CD4-positive, alpha-beta T cell treated with Interleukin-4 for 4 hours (primary cell): ENCODE measurements at regions not wholly inside any gene's neighbourhood (a gene's known extent, or its start where the extent isn't known, plus 50 kb on each side); places are given as distances from the start of the nearest gene placed in this dataset.

Experiments
- DNase-seq: peaks from one replicate; pipeline ENCODE4 v3.0.0-alpha.2; 2020

- DNase-seq, result peak; percentile 85
These were observed 532.2 kb downstream of the MATN1 start for GRCh38 chr1:30191154-30191702.

DNA sequence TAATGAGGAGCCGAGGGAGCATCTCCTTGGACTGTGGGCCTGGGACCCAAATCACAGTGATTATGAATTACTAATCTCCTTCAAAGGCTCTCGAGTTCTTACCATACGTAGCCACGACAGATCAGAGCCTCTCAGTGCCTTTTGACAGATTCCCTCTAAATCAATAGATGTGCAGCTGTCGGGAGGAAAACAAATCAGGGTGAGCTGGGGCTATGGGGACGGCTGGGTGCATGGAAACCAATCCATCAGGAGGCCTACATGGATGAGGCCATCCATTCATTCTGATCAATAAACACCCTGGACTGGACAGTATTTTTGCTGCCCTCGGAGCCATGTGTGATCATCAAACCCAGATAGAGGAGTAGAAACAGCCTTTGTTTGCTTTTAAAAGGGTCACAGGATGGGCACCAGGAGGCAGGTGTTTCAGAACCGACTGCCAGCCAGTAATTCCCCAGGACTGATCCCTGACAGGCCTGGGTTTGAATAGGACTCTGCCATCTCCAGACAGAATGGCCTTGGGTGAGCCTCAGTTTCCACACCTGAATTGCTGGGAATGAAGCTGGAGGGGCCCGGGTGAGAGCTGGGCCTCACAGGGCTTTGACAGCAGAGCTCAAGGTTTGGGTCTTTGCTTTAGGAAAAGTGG is 532.8 kb downstream of the MATN1 start:
- no peak for DNase-seq

- DNase-seq, result no peak
These were observed 533.4 kb downstream of the MATN1 start for GRCh38 chr1:30189818-30190500.

GRCh38 chr1:30188999-30189398 is 534.4 kb downstream of the MATN1 start:
- no peak for DNase-seq

DNA sequence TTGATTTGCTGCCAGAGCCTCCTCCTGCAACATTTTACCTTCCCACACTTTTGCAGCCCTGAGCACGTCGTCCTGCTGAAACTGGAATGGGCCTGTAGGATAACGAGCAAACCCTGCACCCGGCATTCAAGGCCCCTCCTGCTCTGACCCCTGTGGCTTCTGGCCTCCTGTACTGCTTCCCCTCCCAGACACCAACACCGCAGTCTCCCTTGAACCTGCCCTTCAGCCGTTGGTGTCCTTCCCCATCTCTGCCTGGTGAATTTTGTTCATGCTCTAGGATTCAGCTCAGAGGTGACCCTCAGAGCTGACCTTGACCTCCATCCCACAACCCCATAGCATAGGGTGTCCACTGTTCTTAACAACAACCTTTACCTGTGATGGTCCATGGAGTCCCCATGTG is 535.1 kb downstream of the MATN1 start:
- no peak for DNase-seq

- no peak for DNase-seq
These were observed 535.9 kb downstream of the MATN1 start for GRCh38 chr1:30187413-30188023.

GRCh38 chr1:30186586-30186985 is 536.8 kb downstream of the MATN1 start:
- no peak for DNase-seq

GRCh38 chr1:30185809-30186208 is 537.6 kb downstream of the MATN1 start:
- DNase-seq, result no peak

GRCh38 chr1:30185313-30185712 is 538.1 kb downstream of the MATN1 start:
- DNase-seq, result no peak

- DNase-seq, result no peak
These were observed 538.8 kb downstream of the MATN1 start for GRCh38 chr1:30184393-30185141.

DNA sequence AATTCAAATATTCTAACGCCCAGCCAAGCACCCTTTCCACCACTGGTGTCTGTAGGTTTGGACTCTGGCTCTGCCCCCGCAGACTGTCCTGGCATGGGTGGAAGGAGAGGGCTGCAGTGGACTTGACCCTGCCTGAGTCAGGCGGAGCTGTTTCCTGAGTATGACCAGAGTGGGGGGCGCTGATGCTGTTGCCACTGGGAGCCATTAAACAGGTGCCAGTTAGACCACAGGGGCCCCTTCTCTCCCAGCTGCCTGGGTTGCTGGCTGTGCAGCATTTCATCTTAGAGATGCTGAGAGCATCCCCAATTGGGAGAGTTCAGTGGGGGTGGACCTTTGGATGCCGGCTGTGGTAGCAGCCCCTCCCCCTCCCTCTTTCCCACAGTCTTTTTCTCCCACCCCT is 539.5 kb downstream of the MATN1 start:
- no peak for DNase-seq

DNA sequence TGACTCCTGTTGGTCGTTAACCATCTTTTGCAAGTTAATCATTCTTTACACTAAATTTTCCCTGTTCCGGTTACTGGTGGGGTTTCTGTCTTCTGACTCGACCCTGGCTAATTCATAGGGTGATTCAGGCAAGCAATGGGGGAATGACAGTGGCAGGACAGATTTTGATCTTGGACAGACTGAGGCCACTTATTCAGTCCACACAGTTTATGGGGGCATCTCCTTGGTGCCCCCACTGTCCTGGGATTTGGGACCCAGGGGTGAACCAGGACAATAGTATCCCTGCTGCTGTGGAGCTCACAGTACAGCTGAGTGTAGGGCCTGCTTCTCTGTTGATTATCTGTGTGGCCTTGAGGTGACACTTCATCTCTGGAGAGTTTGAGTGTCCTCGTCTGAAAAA is 540.4 kb downstream of the MATN1 start:
- no peak for DNase-seq

GRCh38 chr1:30179942-30180543 is 543.3 kb downstream of the MATN1 start:
- no peak for DNase-seq

- DNase-seq, result no peak
These were observed 546.9 kb downstream of the MATN1 start for GRCh38 chr1:30176477-30176876.

DNA sequence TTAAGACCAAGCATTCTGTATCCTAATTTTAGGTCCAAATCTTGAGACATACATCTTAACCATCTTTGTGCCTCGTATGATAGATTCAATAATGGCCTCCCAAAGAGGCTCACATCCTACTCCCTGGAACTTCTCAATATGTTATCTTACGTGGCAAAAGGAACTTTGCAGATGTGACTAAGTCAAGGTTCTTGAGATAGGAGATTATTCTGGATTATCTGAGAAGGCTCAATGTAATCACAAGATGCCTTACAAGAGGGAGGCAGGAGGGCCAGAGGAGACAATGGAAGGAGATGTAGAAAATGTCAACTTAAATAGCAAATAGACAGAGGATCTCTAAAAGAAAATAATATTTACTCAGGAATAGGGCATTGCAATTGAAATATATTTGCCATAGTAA is 548.9 kb downstream of the MATN1 start:
- DNase-seq, result no peak

DNA sequence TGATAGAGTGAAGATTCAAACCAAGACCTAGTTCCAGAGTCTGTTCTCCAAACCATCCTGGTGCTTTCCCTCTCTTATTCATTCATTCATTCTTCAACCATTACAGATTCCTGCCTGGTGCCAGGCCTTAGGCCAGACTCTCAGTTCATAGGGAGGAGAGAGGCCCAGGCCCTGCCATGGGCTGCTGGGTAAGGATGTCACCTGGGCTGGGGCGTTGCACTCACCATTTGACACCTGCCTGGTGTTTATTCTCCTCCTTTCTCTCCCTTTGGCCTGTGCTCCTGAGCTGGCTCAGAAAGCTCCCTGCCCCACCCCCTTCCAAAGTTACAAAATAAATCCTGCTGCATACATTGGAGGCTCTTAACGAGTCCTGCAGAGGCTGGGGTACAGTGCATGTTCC is 549.8 kb downstream of the MATN1 start:
- no peak for DNase-seq

DNA sequence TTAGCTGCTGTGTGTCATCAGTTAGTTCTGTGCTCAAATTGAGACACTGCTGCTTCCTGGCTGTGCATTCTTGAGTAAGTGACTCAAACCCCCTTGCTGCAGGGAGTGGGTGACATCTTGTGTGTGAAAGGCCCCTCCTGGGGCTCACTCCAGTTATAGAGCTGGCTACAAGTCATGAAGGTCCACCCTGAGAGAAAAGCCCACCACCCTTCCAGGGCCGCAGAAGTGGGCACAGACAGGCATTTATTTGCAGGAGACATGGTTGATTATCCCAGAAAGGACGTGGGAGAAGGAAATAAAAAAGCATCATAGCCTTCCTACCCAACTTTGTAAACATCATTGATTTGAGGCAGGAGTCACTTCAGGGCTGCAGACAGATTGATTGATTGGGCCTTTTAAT is 550.6 kb downstream of the MATN1 start:
- no peak for DNase-seq

GRCh38 chr1:30172299-30172694 is 551.1 kb downstream of the MATN1 start:
- DNase-seq, result no peak

DNA sequence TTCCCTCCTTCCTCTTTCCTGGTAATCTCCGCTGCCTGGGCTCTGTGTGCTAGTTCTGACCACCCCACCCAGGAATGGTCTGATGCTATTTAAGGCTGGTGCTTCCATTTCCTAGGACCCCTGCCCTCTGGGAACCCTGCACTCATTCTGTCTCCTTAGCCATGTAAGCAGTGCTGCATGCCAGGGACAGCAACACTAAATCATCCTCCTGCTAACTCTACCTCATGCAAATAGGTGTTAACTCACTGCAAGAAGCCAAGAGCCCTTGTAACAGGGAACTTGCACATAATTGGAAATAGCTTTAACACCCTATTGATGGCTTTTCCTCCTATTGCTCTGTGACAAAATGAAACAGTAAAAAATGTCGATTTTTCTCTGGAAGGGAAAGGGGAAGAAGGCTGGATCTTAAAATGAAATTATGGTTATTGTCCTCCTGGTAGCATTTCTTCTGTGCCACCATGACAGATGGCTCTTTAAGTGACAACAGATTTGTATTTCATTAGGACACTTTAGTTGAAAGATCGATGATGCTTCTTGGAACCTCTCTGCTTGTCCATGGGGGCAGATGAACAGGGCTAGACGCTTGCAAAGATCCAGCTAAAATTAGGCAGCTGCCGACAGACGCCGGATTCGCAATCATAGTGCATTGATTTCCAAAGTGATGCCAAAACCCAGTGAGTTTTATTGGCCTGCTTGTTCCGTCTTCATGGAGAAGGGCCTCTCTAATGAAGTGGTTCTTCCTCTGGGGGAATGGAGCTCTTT is 551.7 kb downstream of the MATN1 start:
- no peak for DNase-seq

GRCh38 chr1:30169269-30169668 is 554.1 kb downstream of the MATN1 start:
- DNase-seq, result no peak

DNA sequence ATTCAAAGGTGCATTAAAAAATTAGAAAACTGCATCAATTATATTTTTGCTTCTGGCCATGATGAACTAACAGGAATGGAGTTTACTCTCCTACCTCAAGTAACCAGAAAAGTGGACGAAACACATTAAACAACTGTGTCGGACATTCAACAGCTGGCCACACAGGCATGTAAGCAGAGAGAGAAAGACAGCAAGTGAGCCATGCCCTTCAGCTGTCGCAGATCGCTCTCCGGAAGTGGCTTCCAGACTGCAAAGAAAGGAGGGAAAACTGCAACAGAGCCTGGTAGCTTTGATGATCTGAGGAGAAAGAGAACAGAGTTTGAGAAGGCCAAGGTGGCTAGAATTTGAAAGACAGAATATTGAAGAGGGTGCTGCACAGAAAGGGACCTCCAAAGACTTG is 557.2 kb downstream of the MATN1 start:
- DNase-seq, result no peak

GRCh38 chr1:30165116-30165515 is 558.3 kb downstream of the MATN1 start:
- DNase-seq, result no peak
